ENCODE measurements at regions not wholly inside any gene's neighbourhood (a gene's known extent, or its start where the extent isn't known, plus 50 kb on each side); places are given as distances from the start of the nearest gene placed in this dataset.
"Not testable (repeated sequence)": the region's sequence is repeated elsewhere in the genome, so short reads cannot be mapped to it uniquely, and the experiment has no call there.

- no peak overlapping the region for H3K27ac ChIP-seq
These were observed 671.4 kb downstream of the RFPL4B start for GRCh38 chr6:113018351-113019151.

GRCh38 chr6:113019176-113019575 is 672.0 kb downstream of the RFPL4B start:
- Histone ChIP-seq H3K9ac (no peak overlapping the region), H3K4me2 (ENCODE audit: low read length) (no peak overlapping the region), H3K79me2 (no peaks in the 10 kb centered on the region), H3K27me3 (ENCODE audit: control insufficient read depth, insufficient read depth, low read length) (no peaks in the 10 kb centered on the region), H3K4me3 (ENCODE audit: low read depth, low read length) (no peak overlapping the region), H3K36me3 (ENCODE audit: control insufficient read depth, insufficient read depth, low read length) (no peaks in the 10 kb centered on the region), H3K9me3 (ENCODE audit: control insufficient read depth, low read length) (no peaks in the 10 kb centered on the region), H3K4me1 (no peaks in the 10 kb centered on the region), H2AFZ (peak overlapping the region; percentile 9), H3K27ac (no peak overlapping the region)
- TF ChIP-seq CTCF (IDR thresholded peaks at IDR 0.05): no peak

More at GRCh38 chr6:113018351-113019151, 671.4 kb downstream of the RFPL4B start:
- H3K9me3 ChIP-seq (ENCODE audit: control insufficient read depth, low read length): no peaks in the 10 kb centered on the region
- H2AFZ ChIP-seq: peak overlapping the region; percentile 9
- no peaks in the 10 kb centered on the region for H3K36me3 ChIP-seq (ENCODE audit: control insufficient read depth, insufficient read depth, low read length)
- H3K4me1 ChIP-seq: no peaks in the 10 kb centered on the region
- no peak for TF ChIP-seq CTCF (IDR thresholded peaks at IDR 0.05)
- no peak overlapping the region for H3K4me2 ChIP-seq (ENCODE audit: low read length)
- H3K4me3 ChIP-seq (ENCODE audit: low read depth, low read length): no peak overlapping the region
- H3K79me2 ChIP-seq: no peaks in the 10 kb centered on the region
- no peaks in the 10 kb centered on the region for H3K27me3 ChIP-seq (ENCODE audit: control insufficient read depth, insufficient read depth, low read length)
- H3K9ac ChIP-seq: no peak overlapping the region

DNA sequence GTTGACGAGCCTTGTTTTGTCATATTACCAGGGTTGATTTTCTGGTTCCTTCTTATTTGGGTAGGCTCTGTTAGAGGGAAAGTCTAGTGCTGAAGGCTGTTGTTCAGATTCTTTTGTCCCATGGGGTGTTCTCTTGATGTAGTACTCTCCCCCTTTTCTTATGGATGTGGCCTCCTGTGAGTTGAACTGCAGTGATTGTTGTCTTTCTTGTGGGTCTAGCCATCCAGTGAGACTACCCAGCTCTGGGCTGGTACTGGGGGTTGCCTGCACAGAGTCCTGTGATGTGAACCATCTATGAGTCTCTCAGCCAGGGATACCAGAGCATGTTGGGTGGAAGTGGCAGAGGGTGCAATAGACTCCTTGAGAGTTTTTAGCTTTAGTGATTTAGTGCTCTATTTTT is 680.6 kb downstream of the RFPL4B start:
- H2AFZ ChIP-seq: no peak overlapping the region
- H3K4me1 ChIP-seq: no peaks in the 10 kb centered on the region
- no peaks in the 10 kb centered on the region for H3K36me3 ChIP-seq (ENCODE audit: control insufficient read depth, insufficient read depth, low read length)
- no peaks in the 10 kb centered on the region for H3K27me3 ChIP-seq (ENCODE audit: control insufficient read depth, insufficient read depth, low read length)
- no peaks in the 10 kb centered on the region for H3K79me2 ChIP-seq
- no peak overlapping the region for H3K27ac ChIP-seq
- H3K4me3 ChIP-seq (ENCODE audit: low read depth, low read length): no peak overlapping the region
- no peak overlapping the region for H3K4me2 ChIP-seq (ENCODE audit: low read length)
- H3K9ac ChIP-seq: no peak overlapping the region
- no peak for TF ChIP-seq CTCF (IDR thresholded peaks at IDR 0.05)
- no peaks in the 10 kb centered on the region for H3K9me3 ChIP-seq (ENCODE audit: control insufficient read depth, low read length)

GRCh38 chr6:113029161-113029560 is 682.0 kb downstream of the RFPL4B start:
- not testable (repeated sequence) for H3K4me2 ChIP-seq (ENCODE audit: low read length); H3K36me3 ChIP-seq (ENCODE audit: control insufficient read depth, insufficient read depth, low read length); H3K27me3 ChIP-seq (ENCODE audit: control insufficient read depth, insufficient read depth, low read length); H3K4me3 ChIP-seq (ENCODE audit: low read depth, low read length); H3K79me2 ChIP-seq; H3K9ac ChIP-seq; H3K27ac ChIP-seq; H3K9me3 ChIP-seq (ENCODE audit: control insufficient read depth, low read length); H2AFZ ChIP-seq; H3K4me1 ChIP-seq

- H3K4me1 ChIP-seq: no peaks in the 10 kb centered on the region
- H3K36me3 ChIP-seq (ENCODE audit: control insufficient read depth, insufficient read depth, low read length): no peaks in the 10 kb centered on the region
- H3K27me3 ChIP-seq (ENCODE audit: control insufficient read depth, insufficient read depth, low read length): no peaks in the 10 kb centered on the region
- H3K4me3 ChIP-seq (ENCODE audit: low read depth, low read length): no peak overlapping the region
- H3K9me3 ChIP-seq (ENCODE audit: control insufficient read depth, low read length): no peaks in the 10 kb centered on the region
- no peak for TF ChIP-seq CTCF (IDR thresholded peaks at IDR 0.05)
- H2AFZ ChIP-seq: no peak overlapping the region
- H3K9ac ChIP-seq: no peak overlapping the region
- H3K79me2 ChIP-seq: no peaks in the 10 kb centered on the region
- no peak overlapping the region for H3K27ac ChIP-seq
- no peak overlapping the region for H3K4me2 ChIP-seq (ENCODE audit: low read length)
These were observed 684.6 kb downstream of the RFPL4B start for GRCh38 chr6:113031591-113032238.
